Stimulated activated naive CD4-positive, alpha-beta T cell treated with Interleukin-2 at 50 U/mL for 16 hours (primary cell): ENCODE measurements at regions not wholly inside any gene's neighbourhood (a gene's known extent, or its start where the extent isn't known, plus 50 kb on each side); places are given as distances from the start of the nearest gene placed in this dataset.

Experiments
- DNase-seq: peaks from one replicate; lab custom pipeline; 2025; lab: John Stamatoyannopoulos, UW

- no peak for DNase-seq
Observed at GRCh38 chr10:111890046-111890445, 293.5 kb downstream of the GPAM start.

DNA sequence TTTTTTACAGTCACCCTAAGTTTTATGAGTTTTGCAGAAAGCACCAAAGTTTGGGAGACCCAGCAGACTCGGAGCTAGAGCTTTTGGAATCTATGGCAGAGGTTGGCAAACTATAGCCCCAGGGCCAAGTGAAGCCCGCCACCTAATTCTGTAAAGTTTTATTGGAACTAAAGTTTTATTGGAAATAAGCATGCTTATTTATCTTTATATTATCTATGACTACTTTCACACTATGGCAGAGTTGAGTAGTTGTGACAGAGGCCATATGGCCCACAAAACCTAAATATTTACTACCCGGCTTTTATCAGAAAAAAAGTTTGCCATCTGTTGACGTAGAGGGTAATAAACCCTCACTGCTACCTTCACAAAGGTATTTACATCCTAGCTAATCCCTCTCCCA is 267.6 kb downstream of the GPAM start:
- DNase-seq, result no peak

DNA sequence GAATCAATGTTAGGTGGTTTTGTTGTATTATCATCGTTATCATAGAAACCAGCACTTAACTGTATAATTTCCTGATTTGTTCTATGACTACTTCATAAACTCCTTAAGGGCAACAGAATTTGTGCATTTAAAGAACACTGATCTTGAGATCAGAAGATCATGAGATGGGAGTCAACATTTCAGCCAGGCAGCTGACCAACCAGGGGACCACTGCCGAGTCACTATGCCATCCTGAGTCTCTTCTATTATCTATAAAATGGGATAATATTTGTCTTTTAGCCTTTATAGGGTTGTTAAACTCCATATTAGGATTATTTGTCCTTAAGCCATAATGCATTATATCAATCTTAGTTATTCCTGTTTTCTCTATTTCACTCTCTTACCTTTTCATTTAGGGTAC is 261.7 kb downstream of the GPAM start:
- DNase-seq, result no peak

DNA sequence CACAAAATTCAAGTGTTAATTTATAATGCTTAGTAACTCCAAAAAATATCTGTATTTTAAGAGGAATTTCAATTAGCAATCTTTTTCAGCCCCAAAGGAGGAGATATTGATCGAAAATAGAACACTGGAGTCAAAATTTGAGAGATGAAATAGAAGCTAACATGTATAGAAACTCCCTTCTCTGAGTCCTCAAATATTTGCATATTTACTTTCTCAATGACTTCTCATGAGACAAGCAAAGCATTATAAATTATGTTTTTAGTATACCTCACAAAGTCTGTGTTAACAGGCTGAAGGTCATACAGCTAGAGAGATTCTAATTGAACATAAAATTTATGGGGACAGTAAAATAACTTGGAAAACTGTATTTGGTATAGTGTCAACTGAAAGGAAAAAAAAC is 260.5 kb downstream of the GPAM start:
- DNase-seq, result no peak

GRCh38 chr10:111926286-111926685 is 257.3 kb downstream of the GPAM start:
- no peak for DNase-seq

DNA sequence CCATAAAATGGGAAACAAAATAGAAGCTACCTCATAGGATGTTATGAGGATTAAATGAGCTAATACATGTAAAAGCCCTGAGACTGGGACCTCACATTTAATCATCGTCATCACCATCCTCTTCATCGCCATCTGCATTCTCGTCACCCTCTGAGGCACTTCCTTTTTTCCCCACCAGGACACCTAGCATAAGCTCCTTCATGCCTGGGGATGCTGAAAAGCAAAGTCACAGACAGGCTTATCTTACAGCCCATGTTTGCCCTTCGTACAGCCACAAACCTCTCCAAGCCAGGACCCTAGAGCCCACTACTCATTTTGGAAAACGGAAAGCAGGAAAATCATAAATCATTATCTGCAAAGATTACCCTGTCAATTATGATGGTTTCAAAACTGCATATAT is 249.6 kb downstream of the GPAM start:
- DNase-seq, result no peak

DNA sequence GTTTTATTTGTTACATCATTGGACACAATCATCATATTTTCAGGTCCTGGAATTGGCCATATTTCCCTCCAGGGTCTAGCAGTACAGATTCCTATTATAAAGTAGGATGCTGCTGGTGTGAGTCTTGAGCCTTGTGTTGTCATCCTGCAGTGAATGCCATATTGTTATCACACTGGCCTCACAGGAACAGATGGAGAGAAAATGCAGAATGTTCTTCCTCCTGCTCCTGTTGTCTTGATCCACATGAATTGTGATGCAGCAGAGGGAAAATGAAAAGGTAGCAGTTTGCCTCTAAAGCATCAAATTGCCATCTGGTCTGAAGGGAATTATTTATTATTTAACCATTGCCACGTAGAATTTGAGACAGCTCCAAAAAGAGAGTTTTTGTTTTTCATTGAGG is 248.6 kb downstream of the GPAM start:
- DNase-seq, result no peak

GRCh38 chr10:111936143-111936542 is 247.4 kb downstream of the GPAM start:
- DNase-seq, result no peak

GRCh38 chr10:111944331-111944730 is 239.2 kb downstream of the GPAM start:
- DNase-seq, result no peak

DNA sequence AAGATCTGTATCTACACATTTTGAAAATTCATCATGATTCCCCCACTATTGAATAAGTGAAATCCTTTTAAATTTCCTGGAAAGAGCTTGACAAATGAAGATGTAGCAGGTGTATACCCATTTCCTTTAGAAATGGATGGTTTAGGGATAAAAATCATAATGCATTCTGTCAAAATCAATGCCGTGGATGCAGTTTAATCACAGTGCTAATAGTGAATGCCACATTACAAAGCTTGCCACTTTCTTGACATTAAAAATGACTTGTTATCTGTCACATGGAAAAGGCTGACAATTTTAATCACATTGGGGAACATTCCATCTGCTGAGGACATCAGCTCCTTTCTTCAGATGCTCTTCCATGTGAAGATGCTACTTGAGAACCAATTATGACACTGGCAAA is 229.6 kb downstream of the GPAM start:
- DNase-seq, result no peak

GRCh38 chr10:111954386-111954785 is 229.2 kb downstream of the GPAM start:
- DNase-seq, result no peak

GRCh38 chr10:111956841-111957240 is 226.7 kb downstream of the GPAM start:
- no peak for DNase-seq

GRCh38 chr10:111962951-111963350 is 220.6 kb downstream of the GPAM start:
- DNase-seq, result no peak

- DNase-seq, result no peak
Observed at GRCh38 chr10:111967116-111967515, 216.4 kb downstream of the GPAM start.

DNA sequence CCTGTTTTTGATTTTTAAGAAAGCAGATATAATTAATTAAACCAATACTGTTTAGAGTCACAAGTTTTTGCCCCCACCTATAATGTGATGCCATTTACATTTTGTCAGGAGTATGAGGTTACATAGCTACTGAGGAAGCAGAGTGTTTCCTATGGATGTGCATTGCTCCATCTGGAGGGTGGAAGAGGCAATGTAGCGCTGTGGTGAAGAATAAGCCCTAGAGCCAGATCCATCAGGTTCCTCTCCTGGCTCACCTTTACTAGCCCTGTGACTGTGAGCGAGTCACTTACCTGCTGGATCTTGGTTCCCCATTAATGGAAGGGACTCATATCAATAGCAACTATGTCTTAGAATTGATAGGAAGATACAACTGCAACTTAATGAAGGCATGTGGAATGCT is 216.0 kb downstream of the GPAM start:
- DNase-seq, result no peak

GRCh38 chr10:111968647-111969046 is 214.9 kb downstream of the GPAM start:
- no peak for DNase-seq

DNA sequence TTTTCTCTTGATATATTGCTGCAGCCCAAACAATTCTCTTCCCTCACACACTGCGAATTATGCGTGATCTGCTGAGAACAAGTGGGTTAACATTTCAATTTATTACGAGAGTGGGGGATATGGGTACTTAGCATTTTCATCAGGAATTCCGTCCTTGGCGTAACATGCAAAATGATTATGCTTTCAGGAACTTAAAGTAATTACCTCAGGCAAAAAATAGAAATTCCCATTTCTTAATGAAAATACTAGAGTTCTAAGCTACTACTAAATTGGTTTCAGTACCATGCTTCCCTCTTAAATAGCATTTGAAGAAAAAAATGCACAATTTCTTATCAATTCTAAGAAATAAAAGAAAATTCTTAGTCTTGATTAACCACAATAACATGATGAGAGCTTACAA is 213.5 kb downstream of the GPAM start:
- DNase-seq, result no peak

DNA sequence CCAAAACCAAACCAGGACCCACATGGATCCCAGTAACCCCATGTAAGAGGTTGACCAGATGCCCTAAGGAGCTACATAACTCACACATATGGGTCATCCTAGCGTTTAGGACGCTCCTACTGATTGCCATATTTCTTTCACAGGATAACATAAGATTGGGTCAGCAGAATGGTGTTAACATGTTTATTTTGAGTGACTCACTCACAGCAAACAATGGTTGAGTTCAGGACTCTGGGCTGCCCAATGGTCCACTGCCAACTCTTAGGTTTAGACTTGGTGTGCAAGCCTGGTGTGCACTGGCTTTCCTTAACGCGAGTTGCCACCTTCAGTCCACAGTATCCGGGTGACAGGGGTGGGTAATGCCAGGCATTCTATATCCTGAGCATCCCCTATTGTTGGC is 211.5 kb downstream of the GPAM start:
- DNase-seq, result no peak

GRCh38 chr10:111973306-111973705 is 210.3 kb downstream of the GPAM start:
- no peak for DNase-seq

DNA sequence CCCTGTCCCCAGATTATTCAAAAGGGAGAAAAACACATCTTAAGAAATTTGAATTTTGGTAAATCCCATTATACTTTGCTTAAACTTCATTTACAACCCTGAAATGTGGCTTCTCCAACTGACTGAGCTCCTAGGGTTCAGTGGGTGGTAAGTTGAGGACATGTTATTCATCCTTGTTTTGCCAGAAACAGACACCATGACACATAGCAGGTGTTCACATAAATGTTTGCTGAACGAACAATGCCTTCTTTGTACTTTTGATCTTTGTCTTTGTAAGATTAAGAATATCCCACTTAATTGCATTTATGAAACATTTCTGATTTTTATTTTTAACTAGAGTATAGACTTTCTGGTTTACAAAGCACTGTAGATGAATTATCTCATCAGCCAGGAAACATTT is 209.7 kb downstream of the GPAM start:
- DNase-seq, result no peak

DNA sequence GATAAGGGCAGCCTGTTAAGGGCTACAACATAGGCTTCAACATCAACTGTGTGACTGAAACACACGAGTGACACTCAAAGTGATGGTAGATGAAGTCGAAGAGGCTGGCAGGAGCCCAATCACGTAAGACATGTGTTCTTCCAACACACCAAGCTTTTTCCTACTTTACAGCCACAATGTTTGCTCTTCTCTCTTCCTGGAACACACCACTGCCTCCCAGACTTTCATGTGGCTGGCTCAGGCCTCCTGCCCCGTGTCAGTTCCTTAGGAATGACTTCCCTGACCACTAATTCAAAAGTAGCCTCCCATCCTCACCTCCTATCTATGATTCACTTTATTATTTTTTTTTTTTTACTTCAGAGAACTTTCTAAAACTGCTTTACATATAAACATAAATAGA is 209.2 kb downstream of the GPAM start:
- no peak for DNase-seq

GRCh38 chr10:111976557-111976956 is 207.0 kb downstream of the GPAM start:
- DNase-seq, result no peak

- no peak for DNase-seq
Observed at GRCh38 chr10:111984057-111984456, 199.5 kb downstream of the GPAM start.

DNA sequence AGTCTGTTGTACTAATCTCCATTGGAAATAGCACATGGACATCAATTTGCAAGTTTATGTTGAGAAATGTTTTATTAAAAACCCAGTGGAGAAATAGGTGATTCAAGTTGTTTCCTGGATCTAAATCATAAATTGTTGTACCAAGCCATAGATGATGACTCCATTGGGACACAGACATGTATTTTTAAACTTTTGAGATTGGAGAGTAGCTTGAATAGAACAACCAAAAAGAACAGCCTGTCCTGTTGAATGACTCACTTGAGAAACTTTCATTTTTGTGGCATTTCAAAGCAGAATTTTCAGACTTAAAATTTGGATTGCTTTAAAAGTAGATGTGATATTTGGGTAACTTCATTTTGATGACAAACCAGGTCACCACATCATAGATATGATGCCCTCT is 197.5 kb downstream of the GPAM start:
- no peak for DNase-seq

- DNase-seq, result no peak
Observed at GRCh38 chr10:111988646-111989045, 194.9 kb downstream of the GPAM start.
